ENCODE measurements at regions not wholly inside any gene's neighbourhood (a gene's known extent, or its start where the extent isn't known, plus 50 kb on each side); places are given as distances from the start of the nearest gene placed in this dataset. TPM values are rescaled to one million over a fixed set of nuclear protein-coding genes. Genes with fewer than 3 reads are reported as not detected.

Small RNA genes in the stretch of these regions (small RNA-seq; reads per million reads assigned to genes)
- not detected for gene RNU6-161P

Data from GM12878 (cell line).